ENCODE measurements at regions not wholly inside any gene's neighbourhood (a gene's known extent, or its start where the extent isn't known, plus 50 kb on each side); places are given as distances from the start of the nearest gene placed in this dataset.

GRCh38 chr3:124059580-124059979, 67.7 kb upstream of the ROPN1 start:
- TF ChIP-seq CTCF (IDR thresholded peaks at IDR 0.05) (no peak), TCF7L2 (IDR thresholded peaks at IDR 0.05; ENCODE audit: low read depth, low read length) (no peak)
